GM18498 (cell line): ENCODE measurements at regions not wholly inside any gene's neighbourhood (a gene's known extent, or its start where the extent isn't known, plus 50 kb on each side); places are given as distances from the start of the nearest gene placed in this dataset.

Experiments used
- ATAC-seq: cut with Tn5 transposase; IDR thresholded peaks from one replicate; pipeline ENCODE4 v1.9.1; 2021; ENCODE audit warnings: mild to moderate bottlenecking, moderate library complexity; ENCODE audit not compliant: unreplicated experiment

DNA sequence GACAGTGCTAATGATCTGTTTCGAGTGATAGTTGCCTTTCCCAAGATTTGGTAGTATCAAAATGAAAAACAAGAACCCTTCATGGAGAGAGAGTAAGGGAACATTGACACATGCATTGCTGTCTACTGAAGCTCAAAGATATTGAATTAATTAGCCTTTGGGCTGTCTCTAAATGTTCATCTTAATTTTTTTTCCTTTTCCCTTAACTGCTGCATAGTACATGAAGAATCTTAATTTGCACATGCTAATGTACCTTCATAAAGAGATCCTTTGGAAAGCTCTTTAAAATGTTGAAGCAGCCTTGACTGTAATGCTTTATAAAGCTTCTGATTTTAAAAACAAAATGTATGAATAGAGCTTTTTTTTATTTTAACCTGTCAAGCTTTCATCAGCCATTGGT lies 452.2 kb downstream of the TUSC7 start:
- no peak for ATAC-seq

GRCh38 chr3:117165176-117165575 lies 455.6 kb downstream of the TUSC7 start:
- no peak for ATAC-seq

GRCh38 chr3:117165601-117166051 lies 456.0 kb downstream of the TUSC7 start:
- no peak for ATAC-seq

DNA sequence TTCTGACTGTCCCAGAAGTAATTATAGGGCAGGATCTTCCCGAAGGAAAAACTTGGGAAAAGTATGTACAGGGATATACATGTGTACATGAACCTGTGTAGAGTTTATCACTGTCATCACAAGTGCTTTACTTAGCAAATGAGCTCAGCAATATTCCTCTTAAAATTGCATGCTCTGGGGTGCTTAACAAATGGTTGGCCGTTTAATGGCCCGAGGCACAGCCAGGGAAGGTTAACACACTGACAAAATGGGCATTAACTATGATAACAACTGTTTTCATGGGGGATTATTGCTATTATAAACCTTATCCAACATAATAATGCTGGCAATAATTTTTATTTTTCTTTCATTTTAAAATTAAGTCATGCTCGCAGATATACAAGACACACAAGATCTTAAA lies 459.3 kb downstream of the TUSC7 start:
- ATAC-seq = no peak

DNA sequence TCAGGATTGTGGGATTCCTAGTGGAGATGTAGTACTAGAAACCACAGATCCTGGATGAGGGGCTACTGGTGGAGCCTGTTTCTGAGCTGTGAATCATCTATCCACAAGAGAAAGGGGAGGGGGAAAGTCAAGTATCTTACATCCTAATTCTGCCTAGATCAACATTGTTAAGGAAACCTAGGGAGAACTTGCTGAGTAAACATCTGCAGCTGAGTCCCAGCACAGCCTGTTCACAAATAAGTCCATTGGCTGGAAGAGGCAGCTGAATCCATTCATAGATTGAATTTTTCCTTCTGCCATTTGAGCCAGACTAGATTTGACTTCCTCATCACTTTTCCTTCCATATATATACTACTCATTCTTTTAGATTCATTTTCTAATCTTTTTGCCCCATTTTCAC lies 460.5 kb downstream of the TUSC7 start:
- ATAC-seq = no peak

- no peak for ATAC-seq
Measured at GRCh38 chr3:117171124-117171523, 461.5 kb downstream of the TUSC7 start.

- ATAC-seq = no peak
Measured at GRCh38 chr3:117172426-117172825, 462.8 kb downstream of the TUSC7 start.

GRCh38 chr3:117181222-117181621 lies 471.6 kb downstream of the TUSC7 start:
- ATAC-seq = no peak

GRCh38 chr3:117184574-117184973 lies 475.0 kb downstream of the TUSC7 start:
- no peak for ATAC-seq

GRCh38 chr3:117191245-117191644 lies 481.7 kb downstream of the TUSC7 start:
- no peak for ATAC-seq

DNA sequence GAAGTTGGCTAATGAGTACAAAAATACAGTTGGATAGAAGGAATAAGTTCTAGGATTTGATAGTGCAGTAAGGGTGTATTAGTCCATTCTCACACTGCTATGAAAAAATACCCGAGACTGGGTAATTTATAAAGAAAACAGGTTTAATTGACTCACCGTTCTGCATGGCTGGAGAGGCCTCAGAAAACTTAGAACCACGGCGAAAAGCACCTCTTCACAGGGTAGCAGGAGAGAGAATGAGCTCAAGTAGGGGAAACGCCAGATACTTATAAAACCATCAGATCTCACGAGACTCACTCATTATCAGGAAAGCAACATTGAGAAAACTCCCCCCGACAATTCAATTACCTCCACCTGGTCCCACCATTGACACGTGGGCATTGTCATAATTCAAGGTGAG lies 483.3 kb downstream of the TUSC7 start:
- ATAC-seq = no peak

DNA sequence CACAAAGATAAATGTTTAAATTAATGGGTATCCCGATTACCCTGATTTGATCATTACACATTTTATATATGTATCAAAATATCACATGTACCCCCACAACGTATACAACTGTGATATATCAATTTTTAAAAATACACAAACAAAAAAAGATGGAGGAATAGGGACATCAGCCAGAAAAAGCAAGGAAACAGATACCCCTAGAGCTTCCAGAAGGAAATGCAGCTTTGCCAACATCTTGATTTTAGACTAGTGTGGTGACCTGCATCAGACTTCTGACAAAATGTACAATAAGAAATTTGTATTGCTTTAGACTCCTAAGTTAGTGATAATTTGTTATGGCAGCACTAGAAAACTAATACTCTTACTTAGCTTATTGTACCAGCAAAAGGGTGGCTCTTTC lies 483.8 kb downstream of the TUSC7 start:
- no peak for ATAC-seq

DNA sequence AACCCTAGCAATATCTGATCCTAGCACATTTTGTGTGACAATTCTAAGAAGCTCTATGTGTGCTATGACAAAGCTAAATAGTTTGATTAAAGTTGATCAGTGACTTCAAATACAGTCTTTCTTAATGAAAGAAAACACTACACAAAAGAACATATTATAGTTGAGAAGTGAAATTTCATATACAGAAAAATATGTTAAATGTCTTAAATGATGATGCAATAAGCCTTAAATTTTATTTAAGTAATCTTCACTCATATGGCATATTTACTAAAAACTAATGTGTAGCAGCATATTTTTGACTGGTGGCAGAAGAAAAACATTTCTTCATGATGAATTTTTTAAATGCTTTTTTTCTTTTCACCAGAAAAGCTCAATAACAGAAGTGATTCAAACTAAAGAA lies 485.5 kb downstream of the TUSC7 start:
- no peak for ATAC-seq

DNA sequence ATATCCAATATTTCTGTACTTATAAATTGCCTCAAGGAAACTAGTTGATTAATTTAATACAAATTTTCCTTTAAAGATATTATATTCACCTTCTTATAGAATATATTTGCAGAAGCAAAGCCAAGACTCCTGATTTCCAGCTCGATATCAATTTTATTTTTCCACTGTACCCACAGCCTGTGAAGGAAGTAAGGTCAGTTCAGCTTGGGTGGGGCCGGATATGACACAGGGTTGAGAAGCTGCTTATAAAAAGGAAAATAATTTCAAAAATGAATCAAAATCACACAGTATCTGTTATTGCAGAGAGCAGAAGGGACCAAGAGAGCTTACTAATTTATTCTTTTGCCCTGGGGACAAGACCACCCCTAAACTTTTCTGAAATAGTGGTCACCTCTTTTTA lies 491.4 kb downstream of the TUSC7 start:
- ATAC-seq = no peak

- no peak for ATAC-seq
Measured at GRCh38 chr3:117201901-117202774, 492.6 kb downstream of the TUSC7 start.

DNA sequence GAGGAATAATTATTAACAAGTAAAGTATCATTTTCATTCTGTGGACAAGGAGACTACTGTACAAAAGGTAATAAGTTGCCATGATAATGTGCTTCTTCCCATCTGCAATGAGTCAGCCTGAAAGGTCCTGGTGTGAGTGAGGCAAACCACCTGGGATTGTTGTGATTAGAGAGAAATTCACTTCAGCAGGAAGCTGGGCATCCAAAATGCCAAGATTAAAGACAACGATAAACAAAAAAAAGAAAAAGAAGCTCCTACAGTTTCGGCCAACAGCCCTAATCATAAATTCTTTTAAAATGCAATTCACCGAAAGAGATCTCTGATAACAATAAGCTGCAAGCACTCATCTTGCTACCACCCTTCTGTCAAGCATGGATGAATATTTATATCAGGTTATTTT lies 507.8 kb downstream of the TUSC7 start:
- ATAC-seq = no peak

GRCh38 chr3:117217760-117218316 lies 508.3 kb downstream of the TUSC7 start:
- ATAC-seq = no peak

DNA sequence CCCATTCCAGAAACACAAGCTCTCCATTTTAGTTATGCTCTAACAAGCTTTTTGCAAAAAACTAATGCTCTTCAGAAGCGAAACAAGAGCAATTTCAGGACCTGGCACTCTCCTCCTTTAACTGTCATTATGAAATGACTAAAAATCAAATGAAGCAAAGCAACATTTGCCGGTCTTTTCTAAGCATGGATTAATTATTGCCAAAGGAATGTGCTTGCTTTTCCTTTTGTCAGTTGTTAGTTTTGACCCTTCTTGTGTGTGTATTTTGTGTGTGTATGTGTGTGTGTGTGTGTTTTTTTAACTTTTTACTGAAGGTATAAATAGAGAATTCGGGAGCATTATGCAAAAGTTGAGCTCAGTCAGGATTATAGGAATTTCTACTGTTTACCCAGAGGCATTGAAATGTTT lies 509.1 kb downstream of the TUSC7 start:
- no peak for ATAC-seq

- no peak for ATAC-seq
Measured at GRCh38 chr3:117219296-117219695, 509.7 kb downstream of the TUSC7 start.

GRCh38 chr3:117226932-117227331 lies 517.4 kb downstream of the TUSC7 start:
- ATAC-seq = no peak

- ATAC-seq = no peak
Measured at GRCh38 chr3:117228466-117228865, 518.9 kb downstream of the TUSC7 start.

GRCh38 chr3:117230924-117231323 lies 521.3 kb downstream of the TUSC7 start:
- ATAC-seq = no peak

- no peak for ATAC-seq
Measured at GRCh38 chr3:117234331-117234730, 524.8 kb downstream of the TUSC7 start.
